ES-I3 (cell line): ENCODE measurements at regions not wholly inside any gene's neighbourhood (a gene's known extent, or its start where the extent isn't known, plus 50 kb on each side); places are given as distances from the start of the nearest gene placed in this dataset.
"Not testable (repeated sequence)": the region's sequence is repeated elsewhere in the genome, so short reads cannot be mapped to it uniquely, and the experiment has no call there.

ENCODE experiments used
- H3K36me3 ChIP-seq: 2 replicates; pipeline ENCODE4 v1.6.1; 2013; ENCODE audit warnings: mild to moderate bottlenecking, low read length, control low read depth, moderate library complexity; ENCODE audit not compliant: insufficient read depth
- H3K4me1 ChIP-seq: 2 replicates; pipeline ENCODE4 v1.6.1; 2013; ENCODE audit warnings: mild to moderate bottlenecking, control low read depth, low read length; ENCODE audit not compliant: insufficient read depth
- H3K9ac ChIP-seq: 2 replicates; pipeline ENCODE4 v1.6.1; 2013; ENCODE audit warnings: low read depth, mild to moderate bottlenecking, low read length, moderate library complexity
- H3K9me3 ChIP-seq: 2 replicates; pipeline ENCODE4 v1.6.1; 2013; ENCODE audit warnings: mild to moderate bottlenecking, low read length, moderate library complexity; ENCODE audit not compliant: control insufficient read depth, insufficient read depth

- no peaks in the 10 kb centered on the region for H3K4me1 ChIP-seq
- no peaks in the 10 kb centered on the region for H3K36me3 ChIP-seq
- no peak overlapping the region for H3K9ac ChIP-seq
These were observed 50.7 kb upstream of the DIAPH3 start for GRCh38 chr13:60214213-60215055.

GRCh38 chr13:60220072-60220471, 56.3 kb upstream of the DIAPH3 start:
- no peaks in the 10 kb centered on the region for H3K36me3 ChIP-seq
- no peaks in the 10 kb centered on the region for H3K9me3 ChIP-seq
- no peak overlapping the region for H3K9ac ChIP-seq
- H3K4me1 ChIP-seq, result no peaks in the 10 kb centered on the region

More at GRCh38 chr13:60214213-60215055, 50.7 kb upstream of the DIAPH3 start:
- H3K9me3 ChIP-seq, result no peaks in the 10 kb centered on the region

GRCh38 chr13:60221581-60221980, 57.9 kb upstream of the DIAPH3 start:
- Histone ChIP-seq H3K9me3 (no peaks in the 10 kb centered on the region), H3K4me1 (no peaks in the 10 kb centered on the region), H3K9ac (no peak overlapping the region), H3K36me3 (no peaks in the 10 kb centered on the region)

- H3K9ac ChIP-seq, result no peak overlapping the region
- no peaks in the 10 kb centered on the region for H3K36me3 ChIP-seq
- no peaks in the 10 kb centered on the region for H3K4me1 ChIP-seq
- H3K9me3 ChIP-seq, result no peaks in the 10 kb centered on the region
These were observed 62.8 kb upstream of the DIAPH3 start for GRCh38 chr13:60226507-60226906.

GRCh38 chr13:60227158-60227557, 63.4 kb upstream of the DIAPH3 start:
- H3K4me1 ChIP-seq, result no peaks in the 10 kb centered on the region
- H3K36me3 ChIP-seq, result no peaks in the 10 kb centered on the region
- H3K9me3 ChIP-seq, result no peaks in the 10 kb centered on the region
- H3K9ac ChIP-seq, result no peak overlapping the region

- Histone ChIP-seq H3K36me3 (no peaks in the 10 kb centered on the region), H3K4me1 (no peaks in the 10 kb centered on the region), H3K9me3 (no peaks in the 10 kb centered on the region), H3K9ac (no peak overlapping the region)
These were observed 66.1 kb upstream of the DIAPH3 start for GRCh38 chr13:60229708-60230272.

GRCh38 chr13:60230593-60230992, 66.9 kb upstream of the DIAPH3 start:
- Histone ChIP-seq H3K36me3 (no peaks in the 10 kb centered on the region), H3K9ac (no peak overlapping the region), H3K9me3 (no peaks in the 10 kb centered on the region), H3K4me1 (no peaks in the 10 kb centered on the region)

GRCh38 chr13:60242043-60242595, 78.4 kb upstream of the DIAPH3 start:
- H3K9ac ChIP-seq, result no peak overlapping the region
- H3K4me1 ChIP-seq, result no peaks in the 10 kb centered on the region
- H3K9me3 ChIP-seq, result no peaks in the 10 kb centered on the region
- no peaks in the 10 kb centered on the region for H3K36me3 ChIP-seq

- Histone ChIP-seq H3K9me3 (no peaks in the 10 kb centered on the region), H3K36me3 (no peaks in the 10 kb centered on the region), H3K9ac (no peak overlapping the region), H3K4me1 (no peaks in the 10 kb centered on the region)
These were observed 80.7 kb upstream of the DIAPH3 start for GRCh38 chr13:60244381-60244780.

GRCh38 chr13:60251419-60251818, 87.7 kb upstream of the DIAPH3 start:
- H3K4me1 ChIP-seq, H3K36me3 ChIP-seq, H3K9ac ChIP-seq, H3K9me3 ChIP-seq: not testable (repeated sequence)

GRCh38 chr13:60258349-60258748, 94.6 kb upstream of the DIAPH3 start:
- no peaks in the 10 kb centered on the region for H3K9me3 ChIP-seq
- H3K9ac ChIP-seq, result no peak overlapping the region
- no peaks in the 10 kb centered on the region for H3K36me3 ChIP-seq
- H3K4me1 ChIP-seq, result peaks cover 9% of the 10 kb centered on the region

- H3K4me1 ChIP-seq, result peaks cover 9% of the 10 kb centered on the region
These were observed 96.7 kb upstream of the DIAPH3 start for GRCh38 chr13:60260440-60260839.

GRCh38 chr13:60261432-60262351, 98.0 kb upstream of the DIAPH3 start:
- H3K9ac ChIP-seq, result no peak overlapping the region; the same call in 1 of the 2 replicates

More at GRCh38 chr13:60260440-60260839, 96.7 kb upstream of the DIAPH3 start:
- no peaks in the 10 kb centered on the region for H3K36me3 ChIP-seq
- no peaks in the 10 kb centered on the region for H3K9me3 ChIP-seq
- no peak overlapping the region for H3K9ac ChIP-seq

GRCh38 chr13:60265566-60265965, 101.8 kb upstream of the DIAPH3 start:
- Histone ChIP-seq H3K9ac (no peak overlapping the region), H3K9me3 (no peaks in the 10 kb centered on the region), H3K36me3 (no peaks in the 10 kb centered on the region), H3K4me1 (peaks cover 19% of the 10 kb centered on the region)

More at GRCh38 chr13:60261432-60262351, 98.0 kb upstream of the DIAPH3 start:
- Histone ChIP-seq H3K4me1 (peaks cover 9% of the 10 kb centered on the region), H3K36me3 (no peaks in the 10 kb centered on the region), H3K9me3 (no peaks in the 10 kb centered on the region)
